ENCODE measurements at regions not wholly inside any gene's neighbourhood (a gene's known extent, or its start where the extent isn't known, plus 50 kb on each side); places are given as distances from the start of the nearest gene placed in this dataset.

GRCh38 chr17:77872199-77872598, 86.3 kb upstream of the TNRC6C start:
- no peak for DNase-seq

- DNase-seq: no peak
These were observed 85.6 kb upstream of the TNRC6C start for GRCh38 chr17:77872714-77873499.

- DNase-seq: no peak
These were observed 84.8 kb upstream of the TNRC6C start for GRCh38 chr17:77873500-77874302.

GRCh38 chr17:77874303-77875050, 84.0 kb upstream of the TNRC6C start:
- DNase-seq: no peak

- no peak for DNase-seq
These were observed 83.3 kb upstream of the TNRC6C start for GRCh38 chr17:77875051-77875780.

- DNase-seq: peak; percentile 66 to 72
These were observed 82.5 kb upstream of the TNRC6C start for GRCh38 chr17:77875881-77876509.

GRCh38 chr17:77877036-77877435, 81.5 kb upstream of the TNRC6C start:
- no peak for DNase-seq

- no peak for DNase-seq
These were observed 80.7 kb upstream of the TNRC6C start for GRCh38 chr17:77877646-77878355.

- no peak for DNase-seq
These were observed 79.1 kb upstream of the TNRC6C start for GRCh38 chr17:77879226-77879895.

GRCh38 chr17:77879896-77880280, 78.6 kb upstream of the TNRC6C start:
- no peak for DNase-seq

- DNase-seq: no peak
These were observed 77.6 kb upstream of the TNRC6C start for GRCh38 chr17:77880711-77881450.

GRCh38 chr17:77881545-77881944, 77.0 kb upstream of the TNRC6C start:
- no peak for DNase-seq

GRCh38 chr17:77882040-77882439, 76.5 kb upstream of the TNRC6C start:
- no peak for DNase-seq

- no peak for DNase-seq
These were observed 75.9 kb upstream of the TNRC6C start for GRCh38 chr17:77882481-77883212.

GRCh38 chr17:77883213-77883650, 75.3 kb upstream of the TNRC6C start:
- no peak for DNase-seq

GRCh38 chr17:77884019-77884418, 74.5 kb upstream of the TNRC6C start:
- DNase-seq: no peak

- DNase-seq: no peak
These were observed 73.4 kb upstream of the TNRC6C start for GRCh38 chr17:77884967-77885641.

GRCh38 chr17:77885678-77886386, 72.7 kb upstream of the TNRC6C start:
- no peak for DNase-seq

All from SW 1271 (cell line).